Stimulated activated CD8-positive, alpha-beta memory T cell treated with anti-CD3 and anti-CD28 coated beads, Interleukin-12 subunit alpha, Interleukin-12 subunit beta, amount 100 ng/mL, for 24 hours (primary cell): ENCODE measurements at regions not wholly inside any gene's neighbourhood (a gene's known extent, or its start where the extent isn't known, plus 50 kb on each side); places are given as distances from the start of the nearest gene placed in this dataset.

ENCODE experiments used
- DNase-seq: peaks from one replicate; pipeline ENCODE4 v3.0.0-alpha.2; 2020; ENCODE audit errors: extremely low read depth

DNA sequence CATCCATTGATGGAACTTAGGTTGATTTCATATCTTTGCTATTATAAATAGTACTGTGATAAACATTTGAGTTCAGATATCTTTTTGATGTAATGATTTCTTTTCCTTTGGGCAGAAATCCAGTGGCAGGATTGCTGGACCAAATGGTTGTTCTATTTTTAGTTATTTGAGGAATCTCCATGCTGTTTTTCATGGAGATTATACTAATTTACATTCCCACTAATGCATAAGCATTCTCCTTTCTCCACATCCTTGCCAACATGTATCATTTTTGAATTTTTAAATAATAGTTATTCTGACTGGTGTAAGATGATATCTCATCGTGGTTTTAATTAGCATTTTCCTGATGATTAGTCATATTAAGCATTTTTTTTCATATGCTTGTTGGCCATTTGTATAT is 144.0 kb upstream of the SUCLG2 start:
- no peak for DNase-seq

DNA sequence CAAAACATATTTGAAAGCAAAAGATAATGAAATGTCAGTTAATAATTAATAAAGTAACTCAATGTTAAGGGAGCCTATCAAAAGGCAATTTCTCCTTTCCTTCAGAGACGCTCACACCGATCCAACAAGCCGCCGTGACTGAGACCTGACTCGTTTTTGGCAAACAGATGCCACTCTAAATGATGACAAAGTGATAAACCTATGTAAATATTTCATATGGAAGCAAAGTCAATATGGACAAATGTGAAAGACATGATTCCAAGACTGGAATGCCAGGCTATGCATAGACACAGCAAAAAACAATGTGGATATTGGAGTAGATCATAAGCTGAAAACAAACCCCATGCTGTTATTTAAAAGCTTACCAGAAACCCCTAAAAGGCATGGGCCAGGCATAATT is 137.2 kb upstream of the SUCLG2 start:
- no peak for DNase-seq

DNA sequence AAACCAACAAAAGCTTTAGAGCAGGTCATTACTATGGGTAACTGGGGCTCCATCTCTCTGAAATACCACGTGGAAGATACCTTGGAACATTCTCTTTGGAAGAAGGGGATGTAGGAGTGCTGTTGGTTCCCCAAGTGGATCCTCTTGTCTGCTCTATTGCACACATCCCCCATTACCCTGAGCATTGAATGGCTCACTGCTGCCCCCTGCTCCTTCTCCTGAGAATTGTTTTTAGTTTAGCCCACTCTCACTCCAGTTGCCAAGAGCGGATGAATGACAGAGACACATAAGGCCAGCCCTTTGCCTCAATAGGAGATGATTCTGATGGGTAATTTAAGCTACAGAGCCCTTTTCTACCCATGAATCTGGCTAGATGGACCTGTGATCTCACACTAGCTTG is 135.6 kb upstream of the SUCLG2 start:
- DNase-seq: peak; percentile 5

DNA sequence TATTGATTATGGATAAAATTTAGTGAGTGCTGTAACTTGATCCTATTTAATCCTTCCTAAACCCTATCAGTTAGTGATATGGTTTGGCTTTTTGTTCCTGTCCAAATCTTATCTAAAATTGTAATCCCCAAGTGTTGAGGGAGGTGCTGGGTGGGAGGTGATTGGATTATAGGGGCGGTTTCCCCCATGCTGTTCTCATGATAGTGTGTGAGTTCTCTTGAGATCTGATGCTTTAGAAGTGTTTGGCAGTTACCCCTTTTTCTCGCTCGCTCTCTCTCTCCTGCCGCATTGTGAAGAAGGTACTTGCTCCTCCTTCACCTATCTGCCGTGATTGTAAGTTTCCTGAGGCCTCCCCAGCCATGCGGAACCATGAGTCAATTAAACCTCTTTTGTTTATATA is 134.0 kb upstream of the SUCLG2 start:
- DNase-seq: no peak

DNA sequence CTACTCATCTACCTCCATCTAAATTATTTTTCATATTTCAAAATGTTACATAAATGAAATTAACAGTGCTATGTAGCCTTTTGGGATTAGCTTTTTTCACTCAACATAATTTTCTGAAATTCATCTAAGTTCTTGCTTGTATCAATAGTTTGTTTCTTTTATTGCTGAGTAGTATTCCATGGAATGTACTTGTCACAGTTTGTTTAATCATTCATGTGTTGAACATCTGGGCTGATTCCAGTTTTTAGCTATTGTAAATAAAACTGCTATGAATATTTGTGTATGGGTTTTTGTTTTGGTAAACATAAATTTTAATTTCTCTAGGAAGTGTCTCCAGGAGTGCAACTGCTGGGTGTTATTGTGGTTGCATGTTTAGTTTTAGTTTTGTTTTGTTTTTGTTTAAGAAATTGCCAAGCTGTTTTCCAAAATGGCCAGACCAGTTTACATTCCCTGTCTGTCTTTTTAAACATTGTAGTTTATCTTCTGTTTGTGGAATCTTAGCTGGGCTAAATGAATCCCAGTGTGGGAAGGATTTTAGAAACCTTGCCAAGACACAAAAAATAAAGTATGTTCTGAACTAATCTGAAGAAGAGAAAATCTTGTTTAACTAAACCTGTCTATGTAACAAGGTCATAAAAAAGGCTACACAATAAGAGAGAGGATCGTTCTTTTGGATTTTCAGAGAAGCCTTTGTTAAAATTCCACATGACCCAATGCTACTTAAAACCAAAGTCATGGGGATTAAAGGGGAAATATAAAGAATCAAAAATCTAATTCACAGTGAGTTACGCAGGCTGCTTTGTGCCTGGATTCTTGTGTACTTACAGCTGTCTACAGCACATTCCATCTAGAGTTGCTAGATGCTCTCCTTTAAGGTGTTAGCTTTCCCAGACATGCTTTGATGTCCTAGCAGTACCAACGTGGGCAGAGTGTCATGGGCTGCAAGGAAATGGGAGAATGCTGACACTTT is 129.2 kb upstream of the SUCLG2 start:
- DNase-seq: no peak

DNA sequence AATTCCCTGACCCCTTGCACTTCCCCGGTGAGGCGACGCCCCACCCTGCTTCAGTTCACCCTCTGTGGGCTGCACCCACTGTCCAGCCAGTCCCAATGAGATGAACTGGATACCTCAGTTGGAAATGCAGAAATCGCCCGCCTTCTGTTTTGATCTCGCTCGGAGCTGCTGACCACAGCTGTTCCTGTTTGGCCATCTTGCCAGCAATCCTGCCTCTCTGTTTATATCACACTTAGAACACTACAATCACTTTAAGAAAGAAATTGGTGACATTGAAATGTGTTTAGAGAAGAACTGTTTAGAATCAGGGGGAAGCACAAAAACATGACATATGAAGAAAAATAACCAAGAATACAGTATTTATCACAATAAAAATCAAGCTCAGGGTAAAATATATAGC is 127.5 kb upstream of the SUCLG2 start:
- DNase-seq: no peak

DNA sequence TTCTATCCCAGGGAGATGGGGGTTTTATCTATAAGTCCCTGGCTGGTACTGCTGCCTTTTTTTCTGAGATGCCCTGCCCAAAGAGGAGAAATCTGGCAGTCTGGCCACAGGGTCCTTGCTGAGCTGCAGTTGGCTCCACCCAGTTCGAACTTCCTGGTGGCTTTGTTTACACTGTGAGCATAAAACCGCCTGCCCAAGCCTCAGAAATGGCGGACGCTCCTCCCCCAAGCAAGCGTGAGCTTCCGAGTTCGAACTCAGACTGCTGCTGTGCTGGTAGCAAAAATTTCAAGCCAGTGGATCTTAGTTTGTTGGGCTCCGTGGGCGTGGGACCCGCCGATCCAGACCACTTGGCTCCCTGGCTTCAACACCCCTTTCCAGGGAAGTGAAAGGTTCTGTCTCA is 126.8 kb upstream of the SUCLG2 start:
- no peak for DNase-seq

DNA sequence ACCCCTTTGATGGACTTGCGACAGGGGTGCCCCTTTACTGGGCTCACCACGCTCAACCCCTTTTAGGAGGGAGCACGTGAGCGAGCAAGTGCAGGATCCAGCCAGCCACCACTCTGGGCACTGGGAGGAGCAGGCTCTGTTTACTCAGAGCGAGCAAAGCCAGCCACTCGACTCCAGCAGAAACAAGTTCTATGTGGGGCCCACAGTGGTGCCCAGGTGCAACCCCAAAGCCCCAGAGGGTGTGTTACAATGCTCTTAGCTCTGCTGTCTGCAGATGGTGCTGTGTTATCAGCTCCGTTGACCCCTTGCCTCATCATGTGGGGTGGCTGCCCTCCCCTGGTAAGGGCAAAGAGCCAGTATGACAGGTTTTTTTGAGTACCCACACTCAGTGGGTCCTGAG is 120.3 kb upstream of the SUCLG2 start:
- no peak for DNase-seq

DNA sequence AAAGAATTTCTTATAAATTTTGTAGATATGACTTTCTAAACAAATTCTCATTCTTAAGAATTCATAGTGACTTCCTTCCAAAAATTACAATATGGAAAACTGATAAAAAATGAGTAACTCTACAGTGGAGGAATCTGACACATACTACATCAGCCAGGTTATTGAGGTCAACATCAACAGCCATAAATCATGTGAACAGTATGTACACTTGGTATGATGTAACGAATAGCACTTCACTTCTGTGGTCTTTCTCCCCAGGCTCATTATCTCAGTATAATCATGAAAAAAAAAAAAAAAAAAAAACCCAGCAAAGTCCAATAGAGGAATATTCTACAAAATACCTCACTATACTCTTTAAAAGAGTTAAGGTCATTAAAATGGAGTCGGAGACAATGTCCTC is 111.2 kb upstream of the SUCLG2 start:
- no peak for DNase-seq

DNA sequence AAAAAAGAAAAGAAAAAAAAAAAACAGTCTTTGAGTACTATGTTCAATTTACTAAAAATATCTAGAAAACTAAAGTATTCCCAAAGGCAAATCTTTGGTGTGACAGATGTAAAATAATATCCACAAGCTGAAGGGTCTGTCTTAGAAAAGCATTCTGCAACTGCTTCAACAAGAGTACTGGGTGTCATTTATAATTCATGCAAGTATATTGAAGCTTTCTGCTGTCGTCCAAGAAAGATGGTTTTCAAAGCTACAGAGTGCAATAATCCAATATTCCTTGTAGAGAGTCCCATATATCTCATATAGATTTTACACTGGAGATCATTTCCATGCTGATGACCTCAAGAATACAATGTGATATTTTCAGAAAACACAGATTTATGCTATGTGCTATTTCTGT is 90.9 kb upstream of the SUCLG2 start:
- DNase-seq: no peak

DNA sequence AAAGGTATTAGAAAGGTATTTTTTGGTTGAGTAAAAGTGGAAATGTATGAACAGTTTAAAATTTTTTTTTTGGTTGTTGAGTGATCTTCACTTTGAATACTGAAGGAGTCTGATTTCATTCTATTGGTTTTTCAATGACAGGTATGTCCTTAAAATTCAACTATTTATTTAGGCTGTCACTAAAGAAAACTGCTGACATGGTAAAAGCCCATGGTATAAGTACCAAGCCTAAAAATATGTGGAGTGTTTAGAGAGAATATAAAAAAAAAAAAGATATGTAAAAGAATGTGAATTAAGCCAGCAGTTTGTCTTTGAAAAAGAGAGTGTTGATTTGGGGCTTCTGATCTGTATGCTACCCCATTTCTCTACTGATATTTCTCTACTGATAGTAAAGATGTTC is 90.3 kb upstream of the SUCLG2 start:
- DNase-seq: no peak

DNA sequence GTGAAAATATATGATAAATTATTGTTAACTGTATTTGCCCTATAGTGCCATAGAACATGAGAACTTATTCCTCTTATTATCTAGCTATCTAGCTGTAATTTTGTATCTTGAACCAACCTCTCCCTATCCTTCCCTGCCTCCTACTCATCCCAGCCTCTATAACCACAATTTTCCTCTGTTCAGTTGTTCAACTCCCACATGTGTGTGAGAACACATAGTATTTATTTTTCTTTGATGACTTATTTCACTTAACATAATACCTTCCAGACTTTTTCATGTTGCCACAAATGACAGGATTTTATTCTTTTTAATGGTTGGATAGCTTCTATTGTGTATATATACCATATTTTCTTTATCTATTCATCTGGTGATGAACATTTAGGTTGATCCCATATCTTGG is 85.4 kb upstream of the SUCLG2 start:
- no peak for DNase-seq

DNA sequence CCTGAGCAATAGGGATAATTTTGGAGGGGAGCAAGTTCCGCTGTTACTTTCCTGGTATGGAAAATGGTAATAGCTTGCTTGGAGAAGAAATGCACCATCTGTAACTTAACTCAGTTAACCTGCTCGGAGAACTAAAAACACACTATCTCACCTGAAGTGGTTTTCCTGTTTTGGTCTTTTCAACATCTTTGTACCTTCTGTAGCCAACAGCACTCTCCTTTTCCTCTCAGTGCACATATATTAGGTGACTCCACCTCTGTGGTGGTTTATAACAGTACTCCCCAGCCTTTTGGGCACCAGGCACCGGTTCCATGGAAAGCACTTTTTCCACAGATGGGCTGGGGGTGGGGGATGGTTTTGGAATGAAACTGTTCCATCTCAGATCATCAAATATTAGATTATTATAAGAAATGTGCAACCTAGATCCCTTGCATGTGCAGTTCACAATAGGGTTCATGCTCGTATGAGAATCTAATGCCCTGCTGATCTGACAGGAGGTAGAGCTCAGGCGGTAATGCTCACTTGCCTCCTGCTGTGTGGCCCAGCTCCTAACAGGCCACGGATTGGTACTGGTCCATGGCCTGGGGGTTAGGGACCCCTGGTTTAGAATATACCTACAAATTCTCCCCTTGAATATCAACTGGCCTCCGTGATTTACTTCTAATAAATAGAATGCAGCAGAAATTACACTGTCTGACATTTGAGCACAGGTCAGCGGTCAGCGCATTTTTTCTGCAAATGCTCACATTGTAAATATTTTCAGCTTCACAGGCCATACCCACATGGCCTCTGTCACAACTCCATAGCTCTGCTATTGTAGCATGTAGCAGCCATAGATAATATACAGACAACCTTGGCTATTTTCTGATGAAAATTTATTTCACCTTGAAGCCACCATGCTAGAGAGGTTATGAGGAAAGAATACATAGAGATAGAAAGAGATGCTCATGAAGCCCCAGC is 83.8 kb upstream of the SUCLG2 start:
- DNase-seq: no peak

DNA sequence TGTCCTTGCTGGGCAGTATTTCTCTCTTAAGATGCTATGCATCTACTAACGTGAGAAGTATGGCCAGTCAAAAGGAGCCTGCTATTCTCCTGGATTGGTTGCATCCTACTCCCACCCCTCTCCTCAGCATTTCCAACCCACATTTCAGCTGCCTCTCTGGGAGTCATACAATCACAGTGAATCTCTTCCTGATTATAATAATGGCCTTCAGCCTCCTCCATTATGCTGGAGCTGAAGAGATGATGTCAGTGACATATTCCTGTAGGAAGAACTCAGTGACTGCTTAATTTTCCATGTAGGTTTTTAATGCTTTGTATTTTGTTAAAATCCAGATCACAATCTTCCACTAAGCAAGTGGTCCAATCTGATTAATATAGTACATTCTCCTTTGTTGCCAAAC is 82.7 kb upstream of the SUCLG2 start:
- DNase-seq: no peak

DNA sequence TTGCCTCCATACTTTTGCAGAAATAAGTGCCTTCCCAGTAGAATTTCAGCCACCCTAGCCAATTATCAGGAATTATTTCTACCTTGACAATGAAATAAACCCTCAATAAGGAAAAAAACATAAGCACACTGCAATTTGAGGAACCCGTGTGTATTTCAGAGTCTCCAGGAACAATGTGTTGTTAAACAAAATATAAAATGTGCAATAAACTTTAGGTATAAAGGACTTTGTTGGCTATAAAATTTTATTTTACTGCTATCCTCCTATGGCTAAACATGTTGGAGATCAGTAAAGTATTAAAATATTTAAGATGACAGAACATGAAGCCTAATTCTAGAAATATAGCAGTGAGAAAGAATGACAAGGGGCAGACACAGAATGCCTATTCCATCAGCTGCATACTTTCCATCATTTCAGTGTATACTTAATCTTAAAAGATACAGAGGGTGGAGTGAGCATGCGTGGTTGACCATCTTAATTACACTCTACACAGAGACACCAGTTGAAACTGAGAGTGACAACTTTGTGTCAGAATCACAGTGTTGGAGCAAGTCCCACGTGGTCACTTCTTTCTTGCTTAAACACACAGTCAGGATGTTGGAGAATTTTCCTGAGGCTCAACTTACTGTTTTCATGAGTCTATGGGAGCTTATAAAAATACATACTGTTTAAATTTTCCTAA is 79.0 kb upstream of the SUCLG2 start:
- no peak for DNase-seq

DNA sequence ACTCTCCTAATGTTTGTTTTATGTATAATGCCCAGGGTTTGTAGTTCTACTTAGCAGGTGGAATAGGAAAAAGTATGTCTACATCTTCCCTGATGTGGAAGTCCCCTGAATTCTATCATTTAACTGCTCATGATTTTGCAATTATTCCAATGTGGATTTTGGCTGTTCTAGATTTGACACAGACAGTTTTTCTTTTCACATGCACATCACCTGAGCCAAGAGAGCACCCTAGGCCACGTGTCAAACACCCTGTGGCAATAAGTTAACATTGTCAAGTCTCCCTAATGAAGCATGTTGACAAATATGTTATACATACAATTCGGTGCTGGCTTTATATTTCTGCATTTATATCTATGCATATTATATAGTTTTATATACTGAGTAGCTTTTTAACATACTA is 70.0 kb upstream of the SUCLG2 start:
- no peak for DNase-seq

DNA sequence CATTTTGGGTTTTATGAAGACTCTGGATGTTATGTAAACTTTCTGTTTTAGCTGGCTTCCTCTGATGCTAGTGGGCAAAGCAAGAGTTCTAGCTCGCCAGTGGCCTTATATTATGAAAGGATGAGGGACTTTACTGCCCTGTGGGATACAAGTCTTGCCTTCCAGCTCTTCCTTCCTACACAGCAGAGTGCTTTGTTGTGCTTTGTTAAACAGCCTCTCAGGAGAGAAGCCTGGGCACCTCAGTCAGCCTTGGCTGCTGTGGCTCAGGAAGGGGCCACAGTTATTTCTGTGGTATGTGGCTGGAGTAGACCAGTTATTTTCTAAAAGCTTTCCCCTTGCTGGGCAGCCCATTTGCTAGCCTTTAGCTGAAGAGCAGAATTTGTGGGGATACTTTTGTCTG is 69.5 kb upstream of the SUCLG2 start:
- DNase-seq: no peak

DNA sequence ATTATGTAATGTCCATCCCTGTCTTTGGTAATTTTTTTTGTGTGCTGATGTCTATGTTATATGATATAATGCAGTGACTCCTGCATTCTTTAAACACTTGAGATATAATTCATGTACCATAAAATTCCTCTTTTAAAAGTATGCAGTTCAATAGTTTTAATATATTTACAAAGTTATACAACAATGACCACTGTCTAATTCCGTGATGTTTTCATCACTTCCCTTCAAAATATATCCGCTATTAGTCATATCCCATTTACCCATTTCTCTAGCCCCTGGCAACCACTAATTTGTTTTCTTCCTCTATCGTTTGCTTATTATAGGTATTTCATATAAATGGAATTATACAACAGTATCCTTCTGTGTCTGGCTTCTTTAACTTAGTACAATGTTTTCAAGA is 64.9 kb upstream of the SUCLG2 start:
- no peak for DNase-seq

DNA sequence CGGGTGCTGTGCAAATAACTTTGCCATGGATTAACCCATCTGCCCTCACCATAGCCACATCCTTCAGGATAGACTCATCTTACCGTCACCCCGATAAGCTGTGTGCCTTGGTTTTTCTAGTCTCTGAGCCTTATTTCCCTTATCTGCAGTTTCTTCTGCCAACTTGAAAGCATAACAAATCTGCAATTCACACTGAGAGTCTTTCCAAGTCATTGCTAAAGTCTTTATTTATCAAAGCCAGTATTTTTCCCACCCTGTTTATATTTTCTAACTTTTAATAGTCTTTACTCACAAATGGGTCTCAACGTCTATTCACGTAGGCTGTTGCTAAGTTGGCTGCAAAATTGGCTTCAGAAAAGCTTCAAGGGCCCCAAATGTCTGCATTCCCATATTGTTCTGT is 61.6 kb upstream of the SUCLG2 start:
- DNase-seq: no peak

DNA sequence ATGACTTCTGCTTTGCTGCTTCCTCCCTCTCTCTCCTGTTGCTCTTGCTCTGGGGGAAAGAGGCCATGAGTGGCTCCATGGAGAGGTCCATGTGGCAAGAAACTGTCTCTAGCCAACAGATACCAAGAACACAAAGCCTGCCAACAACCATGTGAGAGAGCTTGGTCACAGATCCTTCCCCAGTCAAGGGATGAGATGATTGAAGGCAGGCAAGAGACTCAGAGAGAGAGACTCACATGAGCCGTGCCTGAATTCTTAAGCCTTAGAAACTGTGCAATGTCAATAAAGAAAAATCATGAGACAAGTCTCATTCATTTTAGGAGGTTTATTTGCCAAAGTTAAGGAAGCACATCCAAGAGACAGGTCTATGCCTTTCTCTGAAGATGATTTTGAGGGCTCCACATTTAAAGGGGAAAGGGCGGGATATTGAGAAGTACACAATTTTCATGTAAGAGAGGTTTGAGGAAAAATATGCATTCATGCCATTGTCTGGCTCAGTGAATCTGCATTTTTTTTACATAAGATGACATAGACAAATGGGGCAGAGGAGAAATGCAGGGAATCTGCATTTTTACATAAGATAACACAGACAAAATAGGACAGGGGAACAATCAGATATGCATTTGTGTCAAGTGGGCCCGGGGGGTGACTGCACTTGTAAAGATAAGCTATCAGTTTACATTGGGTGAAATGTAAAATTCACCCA is 59.5 kb upstream of the SUCLG2 start:
- no peak for DNase-seq

DNA sequence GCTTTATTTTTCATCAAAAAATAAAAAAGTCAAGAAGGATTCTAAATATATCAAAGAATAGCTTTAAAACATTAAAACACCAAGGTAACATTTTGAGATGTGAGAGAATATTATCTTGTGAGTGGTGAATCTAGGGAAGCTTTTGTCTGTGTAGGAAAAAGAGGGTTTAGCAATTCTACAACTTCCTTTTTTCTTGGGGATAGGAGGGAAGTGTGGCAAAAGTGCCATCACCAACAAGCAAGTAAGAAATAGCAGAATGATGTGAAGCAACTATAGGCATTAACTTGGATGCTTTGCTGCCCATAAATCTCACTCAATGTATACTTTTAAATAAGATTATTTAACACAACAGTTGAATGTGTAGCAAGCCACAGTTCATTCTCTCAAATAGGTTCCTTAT is 57.8 kb upstream of the SUCLG2 start:
- no peak for DNase-seq

DNA sequence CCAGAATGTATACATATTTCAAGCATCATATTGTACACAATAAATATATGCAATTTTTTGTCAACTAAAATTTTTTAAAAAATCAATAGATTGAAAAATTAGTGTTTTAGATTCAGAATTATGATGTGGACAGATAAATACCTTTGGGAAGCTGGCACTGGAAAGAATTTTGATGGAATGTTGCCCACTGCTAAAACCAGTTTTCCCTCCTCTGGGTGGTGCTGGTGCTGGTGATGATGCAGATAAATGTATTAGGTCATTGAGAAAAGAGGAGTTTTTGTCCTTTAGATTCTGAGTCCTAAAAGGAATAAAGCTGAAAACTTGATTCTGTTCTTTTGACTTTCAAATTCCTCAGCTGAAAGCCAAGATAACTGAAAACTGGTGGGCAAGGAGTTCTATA is 56.0 kb upstream of the SUCLG2 start:
- DNase-seq: no peak
